ENCODE measurements at regions not wholly inside any gene's neighbourhood (a gene's known extent, or its start where the extent isn't known, plus 50 kb on each side); places are given as distances from the start of the nearest gene placed in this dataset.
A peak's percentile ranks its signal among the peaks of the same experiment; 100 is the strongest.
"Not testable (repeated sequence)": the region's sequence is repeated elsewhere in the genome, so short reads cannot be mapped to it uniquely, and the experiment has no call there.

DNA sequence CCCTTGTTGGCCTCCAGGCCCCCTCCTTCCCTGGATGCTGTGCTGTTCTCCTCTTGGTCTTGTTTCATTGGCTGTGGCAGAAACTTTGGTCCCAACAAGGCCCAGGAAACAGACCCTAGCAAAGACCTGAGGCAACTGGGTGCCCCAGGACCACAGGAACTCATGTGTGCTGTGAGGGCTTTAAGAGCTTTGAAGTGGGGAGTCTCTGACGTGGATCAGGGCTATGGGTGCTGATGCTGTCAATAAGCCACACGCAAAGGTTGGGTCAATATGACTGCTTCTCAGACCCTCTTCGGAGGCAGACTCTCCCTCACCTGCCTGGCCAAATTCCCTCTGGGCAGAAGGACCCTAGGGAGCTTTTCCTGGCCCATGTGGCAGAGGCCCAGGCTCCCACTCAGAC lies 91.5 kb upstream of the MLN start:
- DNase-seq (ENCODE audit: low read depth): no peak

DNA sequence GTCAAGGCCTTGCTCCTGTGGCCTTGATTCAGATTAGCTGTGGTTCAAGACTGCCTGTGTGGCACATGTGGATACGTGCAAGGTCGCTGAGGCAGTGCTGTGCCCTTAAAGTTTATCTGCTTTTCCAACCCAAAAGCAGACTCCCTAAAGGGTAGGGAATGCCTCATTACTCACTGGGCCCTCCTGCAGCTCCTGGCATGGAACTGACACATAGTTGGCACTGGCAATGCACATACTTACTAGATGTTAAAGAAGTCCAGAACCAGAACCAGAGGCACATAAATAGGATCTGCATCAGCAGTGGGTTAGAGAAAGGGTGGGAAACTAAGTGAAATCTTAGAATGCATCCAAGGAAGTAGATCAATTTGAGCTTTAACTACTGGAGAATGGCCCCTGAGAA lies 90.6 kb upstream of the MLN start:
- no peak for DNase-seq (ENCODE audit: low read depth)

DNA sequence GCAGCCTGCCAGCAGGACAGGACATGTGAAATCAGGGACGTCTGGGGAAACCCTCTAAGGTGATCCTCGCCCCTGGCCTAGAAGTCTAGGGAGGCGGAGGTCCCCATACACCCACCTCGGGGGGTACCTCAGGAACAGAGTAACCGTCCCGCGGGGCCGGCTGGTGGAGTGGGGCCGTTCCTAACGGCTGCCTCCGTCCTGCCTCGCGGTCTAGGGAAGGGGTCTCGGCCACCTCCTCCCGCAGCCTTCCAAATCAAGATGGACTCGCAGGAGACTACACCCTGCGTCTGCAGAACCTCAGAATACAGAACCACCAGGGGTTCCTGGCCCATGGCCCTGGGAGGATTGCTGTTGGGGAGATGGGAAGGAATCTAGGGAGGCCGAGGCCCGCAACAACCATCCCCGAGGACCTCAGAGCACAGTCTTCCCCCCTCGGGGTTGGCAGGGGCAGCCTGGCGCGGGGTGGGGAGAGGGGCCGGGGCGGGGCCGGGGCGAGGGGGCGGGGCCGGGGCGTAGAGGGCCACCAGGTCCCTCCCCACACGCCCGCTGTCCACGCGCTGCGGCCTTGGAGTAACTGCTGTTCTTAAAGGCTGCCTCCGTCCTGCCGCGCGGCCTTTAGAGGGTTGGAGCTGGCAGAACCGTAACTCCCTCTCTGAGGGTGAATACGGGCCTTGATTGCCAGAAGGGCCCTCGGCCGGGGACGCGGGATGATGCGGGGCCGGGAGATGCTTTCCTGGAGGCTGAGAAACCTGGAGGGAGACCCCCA lies 89.0 kb upstream of the MLN start:
- no peak for DNase-seq (ENCODE audit: low read depth)

DNA sequence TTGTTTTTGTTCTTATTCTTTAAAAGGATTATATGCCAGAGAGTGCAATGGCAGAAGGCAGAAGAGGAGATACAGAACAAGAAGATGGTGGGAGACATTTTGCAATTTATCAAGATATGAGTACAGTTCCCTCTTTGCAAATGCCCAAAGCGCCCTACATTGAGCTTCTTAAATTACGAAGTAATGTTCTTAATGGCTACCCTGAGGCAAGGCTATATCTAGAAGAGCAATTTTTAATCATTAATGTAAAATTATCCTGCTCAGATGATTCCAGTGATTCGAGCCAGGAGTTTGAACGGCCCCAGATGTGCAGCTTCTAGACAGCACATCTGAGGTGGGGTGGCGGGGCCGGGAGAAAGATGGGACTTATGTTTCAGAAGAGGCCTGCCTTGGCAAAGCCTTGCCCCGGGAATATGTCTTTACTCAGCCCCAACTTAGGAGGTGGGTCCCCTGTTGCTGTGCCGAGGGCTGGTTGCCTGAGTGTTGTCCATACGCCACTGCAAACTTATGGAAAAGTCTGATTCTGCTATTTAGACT lies 84.9 kb upstream of the MLN start:
- DNase-seq (ENCODE audit: low read depth): no peak

DNA sequence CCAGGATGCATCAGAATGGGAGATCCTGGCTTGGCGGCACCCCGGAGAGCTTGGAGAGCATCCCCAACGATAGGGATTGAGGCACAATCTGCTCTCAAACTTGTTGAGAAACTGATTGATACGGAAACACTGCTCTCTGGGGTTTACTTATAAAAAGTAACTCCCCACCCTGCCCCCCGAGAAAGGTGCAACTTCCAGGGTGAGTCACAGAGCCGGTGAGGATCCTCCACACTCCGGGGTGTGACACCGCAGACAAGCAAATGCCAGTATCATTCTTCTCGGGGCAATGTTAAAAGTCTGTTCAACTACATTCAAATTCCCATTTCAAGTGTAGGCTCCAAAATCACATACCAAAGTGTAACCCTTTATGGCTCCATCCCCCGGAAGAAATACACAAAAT lies 84.4 kb upstream of the MLN start:
- DNase-seq (ENCODE audit: low read depth): no peak

DNA sequence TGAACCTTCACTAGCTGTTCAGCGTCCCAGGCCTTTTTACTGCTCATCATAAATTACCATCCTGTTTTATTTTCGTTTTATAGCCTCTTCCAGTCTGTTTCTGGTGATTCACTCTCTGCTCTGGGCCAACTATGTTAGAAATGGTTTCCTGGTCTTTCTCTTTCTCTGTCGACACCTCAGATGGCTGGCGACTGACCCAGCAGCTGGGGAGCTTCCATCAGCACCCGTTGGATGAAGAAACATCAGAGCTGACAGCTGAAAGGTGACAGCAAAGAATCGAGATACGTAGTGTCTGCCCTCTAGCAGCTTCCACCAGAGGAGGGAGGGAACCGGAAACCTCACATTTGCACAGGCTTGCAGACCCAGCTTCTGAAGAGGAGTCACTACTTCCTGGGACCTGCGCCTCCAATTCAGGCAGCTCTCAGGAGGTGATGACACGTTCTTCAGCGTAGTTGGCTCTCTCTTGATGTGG lies 82.9 kb upstream of the MLN start:
- peak; percentile 57 for DNase-seq (ENCODE audit: low read depth)

DNA sequence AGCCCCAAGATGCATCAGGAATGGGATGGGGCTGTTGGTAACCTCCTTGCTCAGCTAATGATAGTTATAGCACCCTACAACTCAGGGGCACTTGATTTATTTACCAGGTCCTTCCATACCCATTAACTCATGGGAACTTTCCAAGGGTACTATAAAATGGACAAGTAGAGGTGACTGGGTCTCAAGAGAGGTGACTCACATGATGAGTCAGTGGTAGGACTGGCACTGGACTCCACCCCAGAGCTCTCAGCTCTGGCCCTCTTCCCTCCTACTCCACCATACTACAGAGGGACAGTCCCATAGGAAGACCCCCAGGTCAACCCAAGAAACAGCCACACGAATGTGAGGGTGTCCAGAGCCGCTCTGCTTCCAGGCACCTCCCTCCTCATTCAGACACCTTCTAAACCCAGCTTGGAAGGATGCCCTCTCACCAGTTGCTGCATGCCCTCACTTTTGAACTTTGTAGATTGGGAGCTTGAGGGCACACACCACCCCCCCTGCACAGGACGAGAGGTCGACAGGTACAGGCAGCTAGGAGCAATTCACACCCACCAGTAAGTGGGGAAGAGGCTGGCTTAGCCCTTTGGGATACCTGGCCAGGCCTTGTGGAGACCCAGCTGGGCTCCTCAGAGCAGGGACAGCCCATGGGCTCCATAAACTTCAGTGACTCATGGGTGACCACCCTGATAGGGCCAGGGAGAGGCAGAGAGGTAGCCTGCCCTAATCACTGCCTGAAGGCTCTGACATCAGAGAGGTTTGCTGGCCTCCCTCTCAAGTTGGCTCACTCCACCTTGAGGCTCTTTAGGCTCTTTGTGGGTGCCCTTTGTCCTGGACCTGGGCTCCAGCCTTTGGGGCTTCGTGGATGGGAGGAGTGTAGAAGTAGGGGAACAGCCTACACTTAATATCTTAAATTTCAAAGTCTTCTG lies 81.6 kb upstream of the MLN start:
- peak; percentile 81 for DNase-seq (ENCODE audit: low read depth)

DNA sequence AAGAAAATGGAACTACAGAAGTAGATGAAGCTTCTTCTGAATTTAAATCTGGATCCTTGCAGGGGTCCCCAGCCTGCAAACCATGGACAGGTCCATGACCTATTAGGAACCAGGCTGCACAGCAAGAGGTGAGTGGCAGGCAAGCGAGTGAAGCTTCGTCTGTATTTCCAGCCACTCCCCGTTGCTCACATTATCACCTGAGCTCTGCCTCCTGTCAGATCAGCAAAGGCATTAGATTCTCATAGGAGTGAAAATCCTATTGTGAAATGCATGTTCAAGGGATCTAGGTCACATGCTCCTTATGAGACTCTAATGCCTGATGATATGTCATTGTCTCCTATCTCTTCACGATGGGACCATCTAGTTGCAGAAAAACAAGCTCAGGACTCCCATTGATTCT lies 79.8 kb upstream of the MLN start:
- DNase-seq (ENCODE audit: low read depth): not testable (repeated sequence)

DNA sequence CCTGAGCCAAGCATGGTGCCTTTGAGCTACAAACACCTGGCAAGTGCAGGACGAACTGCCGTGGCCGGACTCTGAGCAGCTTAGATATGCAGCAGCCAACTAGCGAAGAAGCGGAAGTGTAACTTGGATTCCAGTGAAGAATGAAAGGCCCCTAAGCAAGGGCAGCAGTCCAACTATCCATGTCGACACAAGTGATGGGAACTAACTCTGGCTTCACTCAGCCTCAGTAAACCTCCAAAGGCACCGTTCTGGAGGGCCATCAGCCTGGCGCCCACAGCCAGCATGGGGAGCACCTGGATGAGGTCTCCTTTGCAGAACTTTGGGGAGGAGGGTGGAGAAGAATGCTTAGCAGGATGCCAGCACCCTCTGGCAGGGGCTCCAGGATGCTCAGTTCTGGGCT lies 78.4 kb upstream of the MLN start:
- no peak for DNase-seq (ENCODE audit: low read depth)

DNA sequence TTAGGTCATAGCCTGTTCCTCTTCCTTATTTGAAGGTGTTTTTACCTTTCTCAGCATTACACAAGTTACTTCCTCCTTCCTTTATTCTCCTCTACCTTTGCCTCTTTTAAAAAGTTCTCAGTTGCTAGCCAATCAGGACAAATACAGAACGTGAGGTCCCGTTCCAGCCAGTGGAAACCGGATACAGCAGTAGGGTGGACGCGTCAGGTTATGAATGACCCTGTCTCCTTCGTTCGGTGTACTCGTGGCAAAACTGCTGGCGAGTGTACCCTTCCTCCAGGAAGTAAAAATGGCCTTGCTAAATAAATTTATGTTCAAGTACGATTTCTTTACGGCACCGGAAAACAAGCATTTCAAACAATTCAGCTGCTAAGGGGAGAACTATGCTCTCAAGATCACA lies 77.0 kb upstream of the MLN start:
- DNase-seq (ENCODE audit: low read depth): no peak

DNA sequence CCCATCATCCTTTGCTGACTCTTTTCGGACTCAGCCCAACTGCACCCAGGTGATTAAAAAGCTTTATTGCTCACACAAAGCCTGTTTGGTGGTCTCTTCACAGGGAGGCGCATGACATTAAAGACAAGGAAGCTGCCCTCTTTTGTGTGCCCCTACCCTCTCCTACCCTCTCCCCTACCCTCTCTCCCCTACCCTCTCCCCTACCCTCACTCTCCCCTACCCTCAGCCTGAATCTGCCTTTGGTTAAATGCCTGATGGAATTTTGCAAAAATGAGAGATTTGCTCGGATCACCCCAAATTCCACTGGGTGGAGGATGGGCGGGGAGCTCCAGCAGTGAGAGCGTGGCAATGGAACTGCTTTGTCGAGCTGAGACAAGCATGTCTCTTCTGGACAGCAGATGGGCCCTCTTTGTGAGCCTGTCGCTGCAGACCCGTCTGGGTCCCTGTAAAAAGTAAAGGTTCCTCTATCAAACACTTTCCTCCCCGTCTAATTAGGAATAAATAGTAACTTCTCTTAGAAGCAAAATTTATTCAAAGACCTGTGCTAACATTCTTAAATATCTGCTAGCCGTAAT lies 76.4 kb upstream of the MLN start:
- DNase-seq (ENCODE audit: low read depth): no peak

DNA sequence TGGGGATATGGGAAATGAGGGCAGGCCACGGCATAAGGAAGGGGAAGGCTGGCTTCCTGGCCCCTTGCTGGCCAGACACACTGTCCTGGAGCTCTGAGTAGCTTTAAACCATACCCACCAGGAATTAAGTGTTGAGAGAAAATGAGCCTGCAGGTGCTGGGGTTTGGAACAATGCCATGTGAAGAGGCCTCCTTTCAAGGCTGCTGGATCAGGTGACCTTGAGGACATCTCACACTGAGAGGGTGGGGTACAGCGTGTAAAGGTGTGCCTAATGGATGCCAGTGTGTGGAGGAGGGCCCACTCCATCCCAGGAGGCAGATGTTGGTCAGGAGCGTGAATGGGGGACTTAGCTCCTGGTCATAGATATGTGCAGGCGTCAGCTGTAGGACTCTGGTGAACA lies 74.8 kb upstream of the MLN start:
- DNase-seq (ENCODE audit: low read depth): no peak

DNA sequence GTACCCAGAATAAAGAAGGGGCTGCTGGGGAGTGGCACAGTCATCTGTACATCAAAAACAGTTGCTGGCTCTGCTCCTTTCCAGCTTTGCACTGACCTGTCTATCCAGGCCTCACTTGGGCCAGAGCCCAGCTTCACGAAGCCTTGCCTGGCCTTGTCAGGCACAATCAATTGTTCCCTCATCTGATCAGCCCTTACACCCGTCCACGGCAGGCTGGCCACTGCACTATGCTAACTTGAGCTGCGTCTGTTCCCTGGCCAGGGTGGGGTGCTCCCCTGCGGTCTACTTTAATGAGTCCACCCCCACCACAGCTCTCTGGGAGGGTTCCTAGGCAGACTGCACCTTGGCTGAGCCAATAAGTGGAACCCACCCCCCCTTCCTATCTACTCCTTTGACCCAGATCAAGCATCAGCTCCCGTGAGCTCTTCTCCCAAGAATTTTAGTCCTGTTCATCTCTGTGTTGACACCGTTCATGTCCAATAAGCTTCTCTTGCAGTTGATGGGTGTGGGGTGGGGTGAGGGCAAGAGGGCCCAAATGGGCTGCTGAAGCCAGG lies 74.3 kb upstream of the MLN start:
- no peak for DNase-seq (ENCODE audit: low read depth)

DNA sequence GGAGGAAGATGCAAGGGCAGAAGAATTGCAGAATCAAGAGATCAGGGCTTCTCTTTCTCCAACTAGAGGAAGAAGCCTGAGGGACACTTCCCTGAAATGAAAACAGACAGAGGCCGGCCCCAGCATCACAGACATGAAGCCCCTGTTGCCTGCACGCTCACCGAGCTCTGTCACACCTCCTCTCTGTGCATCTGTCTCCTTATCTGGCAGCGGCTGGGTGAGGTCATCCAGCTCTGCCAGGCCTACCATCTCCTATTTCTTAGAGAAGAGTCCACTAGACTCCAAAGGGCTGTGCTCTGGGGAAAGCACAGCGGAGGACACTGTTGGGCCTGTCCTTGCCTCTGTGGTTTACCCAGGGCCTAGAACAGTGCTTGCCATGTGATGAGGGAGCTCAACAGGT lies 71.9 kb upstream of the MLN start:
- DNase-seq (ENCODE audit: low read depth): no peak

DNA sequence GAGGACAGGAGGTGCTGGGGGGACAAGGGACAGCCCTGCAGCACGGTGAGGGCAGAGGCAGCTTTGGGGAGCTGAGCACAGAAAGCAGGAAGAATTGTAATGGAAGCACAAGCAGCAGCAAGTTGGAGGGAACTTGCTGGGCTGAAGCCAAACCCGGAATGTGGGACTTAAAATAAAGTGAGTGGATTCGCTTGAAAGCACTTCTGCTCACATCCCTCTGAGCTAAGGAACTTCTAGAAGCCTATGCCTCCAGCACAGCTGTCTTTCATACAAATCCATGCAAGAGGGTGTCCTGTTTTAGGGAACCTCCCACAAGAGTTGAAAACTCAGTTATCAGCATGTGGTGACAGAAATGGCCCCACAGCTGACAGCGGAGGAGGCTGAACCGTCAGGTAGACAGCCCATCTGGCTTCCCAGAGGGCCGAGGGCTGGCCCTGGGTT lies 71.4 kb upstream of the MLN start:
- DNase-seq (ENCODE audit: low read depth): no peak

DNA sequence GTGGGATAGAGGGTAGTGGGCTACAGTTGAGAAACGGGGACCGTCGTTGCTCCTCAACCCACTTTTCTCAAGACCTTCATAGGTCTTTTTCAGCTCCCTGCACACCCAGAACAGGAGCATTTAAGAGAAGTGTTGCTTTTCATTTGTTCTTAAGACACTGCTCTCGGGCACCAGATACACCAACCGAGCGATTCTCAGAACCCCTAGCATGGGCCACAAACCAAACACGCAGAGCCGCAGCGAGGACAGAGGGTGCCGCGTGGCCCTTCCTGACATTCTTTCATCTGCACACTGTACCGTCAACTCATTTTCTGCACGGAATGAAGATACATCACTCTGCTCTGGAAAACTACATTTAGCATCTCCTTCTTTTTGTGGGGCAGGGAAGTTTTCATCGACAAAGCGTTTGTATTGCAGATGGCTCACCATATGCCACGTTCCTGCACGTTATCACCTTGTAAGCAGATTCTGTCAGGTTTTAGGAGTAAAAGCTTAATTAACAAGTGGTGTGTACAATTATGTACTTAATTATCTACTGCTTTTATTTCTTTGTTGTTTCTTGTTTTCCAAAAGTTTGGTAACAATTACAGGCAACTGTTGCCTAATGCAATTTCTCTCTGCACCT lies 70.4 kb upstream of the MLN start:
- DNase-seq (ENCODE audit: low read depth): no peak

DNA sequence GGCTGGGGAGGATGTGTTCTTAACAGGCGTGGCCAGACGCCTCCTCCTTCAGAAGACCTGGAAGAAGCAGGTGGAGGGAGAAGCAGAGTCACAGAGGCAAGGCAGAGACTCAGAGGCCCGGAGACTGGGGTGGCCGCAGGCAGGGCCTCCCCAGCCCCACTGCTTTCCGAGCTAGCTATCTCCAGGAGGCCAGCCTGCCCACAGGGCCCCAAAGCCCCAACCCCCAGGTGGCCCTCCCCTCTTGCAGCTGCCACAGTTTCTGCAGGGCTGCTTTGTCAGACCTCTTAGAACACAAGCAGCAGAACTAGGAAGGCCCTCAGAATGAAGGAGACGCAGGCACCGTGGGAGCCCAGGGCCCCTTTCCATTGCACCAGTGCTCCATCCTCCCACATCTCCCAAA lies 69.0 kb upstream of the MLN start:
- DNase-seq (ENCODE audit: low read depth): no peak

DNA sequence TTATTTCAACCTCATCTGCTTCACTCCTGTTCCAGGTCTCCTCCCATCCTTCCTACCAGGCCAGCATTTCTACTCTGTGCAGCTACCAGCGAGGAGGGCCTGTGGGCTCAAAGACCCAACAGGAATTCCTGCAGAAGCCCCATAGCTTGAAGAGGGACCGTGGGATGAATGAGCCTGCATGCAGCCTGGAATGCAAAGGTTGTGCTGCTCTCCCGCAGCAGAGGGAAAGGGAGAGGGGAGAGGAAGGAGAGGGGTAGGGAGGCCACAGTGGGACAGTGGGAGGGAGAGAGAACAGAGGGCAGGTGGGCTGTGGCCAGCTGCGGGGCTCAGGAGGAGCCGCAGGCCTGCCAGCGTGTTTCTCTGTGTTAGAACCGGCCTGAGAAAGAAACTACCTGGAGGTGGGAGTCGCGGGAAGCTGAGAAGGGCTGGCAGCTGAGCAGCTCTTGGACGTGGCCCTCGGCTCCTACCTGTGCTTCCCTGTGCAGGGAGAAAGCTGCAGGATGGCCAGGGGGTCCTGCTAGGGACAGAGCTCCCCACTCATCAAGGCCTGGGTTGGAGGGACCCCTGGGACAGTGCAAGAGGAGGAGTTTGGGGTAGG lies 66.1 kb upstream of the MLN start:
- DNase-seq (ENCODE audit: low read depth): no peak

DNA sequence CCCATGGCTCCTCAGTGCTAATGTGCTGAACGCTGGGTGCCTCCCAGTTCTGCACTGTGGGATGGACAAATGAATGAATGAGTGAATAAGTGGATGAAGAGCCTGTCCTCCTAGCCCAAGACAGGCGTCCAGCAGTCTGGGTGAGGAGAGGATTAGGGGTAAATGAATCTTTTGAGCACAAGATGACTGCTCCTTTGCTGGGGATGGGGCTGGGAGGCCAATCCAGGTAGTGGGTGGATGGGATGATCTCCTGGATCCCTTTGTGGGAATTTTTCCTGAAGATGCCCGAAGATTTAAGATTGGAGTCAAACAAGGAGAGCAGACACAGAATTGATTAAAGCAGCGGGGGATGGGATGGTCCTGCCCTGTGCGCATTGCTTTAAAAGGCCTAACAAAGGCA lies 65.3 kb upstream of the MLN start:
- DNase-seq (ENCODE audit: low read depth): no peak

DNA sequence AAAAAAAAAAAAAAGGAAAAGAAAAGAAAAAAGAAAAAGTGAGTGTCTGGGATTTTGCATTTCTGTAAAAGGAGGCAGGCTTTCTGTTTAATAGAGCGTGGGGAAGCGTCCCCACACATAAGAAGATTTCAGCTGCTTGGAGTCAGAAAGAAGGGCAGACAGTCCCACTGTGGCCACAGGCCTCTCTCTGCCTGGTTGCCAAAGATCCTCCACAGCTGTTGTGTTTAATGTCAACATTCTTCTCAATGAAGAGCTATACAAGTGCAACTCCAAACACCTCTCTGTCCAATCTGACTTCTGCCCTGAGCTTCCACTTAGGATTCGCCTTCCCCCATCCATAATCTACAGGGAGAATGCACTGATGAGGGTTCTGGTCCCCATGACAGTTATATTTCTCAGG lies 64.3 kb upstream of the MLN start:
- DNase-seq (ENCODE audit: low read depth): no peak

DNA sequence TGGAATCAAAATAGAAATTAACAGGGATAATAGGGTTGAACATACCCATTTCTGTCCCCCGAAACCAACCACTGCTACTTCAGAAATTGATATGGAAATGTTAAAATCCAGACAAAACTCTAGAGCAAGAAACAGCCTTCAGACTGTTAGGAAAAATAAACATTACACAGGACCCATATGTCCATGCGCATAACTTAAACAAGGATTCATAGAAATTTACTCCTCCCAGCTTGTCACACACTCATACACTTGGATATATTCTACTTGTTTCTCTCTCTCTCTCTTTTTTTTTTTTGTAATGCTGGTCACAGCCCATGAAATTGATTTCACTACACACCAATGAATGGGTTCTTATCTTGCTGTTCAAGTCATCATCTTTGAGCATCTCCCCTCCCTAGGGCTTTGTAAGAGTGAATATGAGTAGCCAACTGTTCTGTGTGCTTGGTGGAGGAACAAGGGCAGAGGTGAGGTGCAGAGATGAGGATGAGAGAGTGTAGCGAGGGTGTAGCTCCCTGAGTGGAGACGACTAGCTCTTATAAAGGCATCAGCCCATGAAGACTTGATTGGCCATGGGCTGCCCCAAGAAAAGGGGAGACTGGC lies 61.8 kb upstream of the MLN start:
- no peak for DNase-seq (ENCODE audit: low read depth)
